ENCODE measurements at regions not wholly inside any gene's neighbourhood (a gene's known extent, or its start where the extent isn't known, plus 50 kb on each side); places are given as distances from the start of the nearest gene placed in this dataset.

GRCh38 chr5:126129431-126129830 is 293.8 kb upstream of the GRAMD2B start:
- H3K36me3 ChIP-seq (ENCODE audit: low read depth), result no peaks in the 10 kb centered on the region
- H3K9me3 ChIP-seq, result no peaks in the 10 kb centered on the region
- no peak overlapping the region for H3K4me3 ChIP-seq
- no peak for DNase-seq
- no peaks in the 10 kb centered on the region for H3K4me1 ChIP-seq (ENCODE audit: low read depth)
- ATAC-seq, result no peak
- intact Hi-C loops (cut with DNase I, micrococcal nuclease), result no loop called here
- TF ChIP-seq CTCF (IDR thresholded peaks at IDR 0.05), result no peak

- TF ChIP-seq CTCF (IDR thresholded peaks at IDR 0.05), result no peak
- intact Hi-C loops (cut with DNase I, micrococcal nuclease), result no loop called here
- H3K9me3 ChIP-seq, result no peaks in the 10 kb centered on the region
- no peak overlapping the region for H3K4me3 ChIP-seq
- no peaks in the 10 kb centered on the region for H3K36me3 ChIP-seq (ENCODE audit: low read depth)
- ATAC-seq (no peak), DNase-seq (no peak)
- H3K4me1 ChIP-seq (ENCODE audit: low read depth), result peaks cover 3% of the 10 kb centered on the region
Observed at GRCh38 chr5:126133424-126133823, 289.8 kb upstream of the GRAMD2B start.

- ATAC-seq (no peak), DNase-seq (no peak)
Observed at GRCh38 chr5:126137891-126138280, 285.3 kb upstream of the GRAMD2B start.

GRCh38 chr5:126138281-126138931 is 284.8 kb upstream of the GRAMD2B start:
- Histone ChIP-seq H3K4me3 (no peak overlapping the region), H3K36me3 (ENCODE audit: low read depth) (no peaks in the 10 kb centered on the region), H3K4me1 (ENCODE audit: low read depth) (peaks cover 3% of the 10 kb centered on the region), H3K9me3 (no peaks in the 10 kb centered on the region)
- intact Hi-C loops (cut with DNase I, micrococcal nuclease), result no loop called here
- TF ChIP-seq CTCF (IDR thresholded peaks at IDR 0.05), result no peak
- no peak for DNase-seq
- no peak for ATAC-seq

More at GRCh38 chr5:126137891-126138280, 285.3 kb upstream of the GRAMD2B start:
- no peak overlapping the region for H3K4me3 ChIP-seq
- no peak for TF ChIP-seq CTCF (IDR thresholded peaks at IDR 0.05)
- intact Hi-C loops (cut with DNase I, micrococcal nuclease), result no loop called here
- no peaks in the 10 kb centered on the region for H3K9me3 ChIP-seq
- H3K4me1 ChIP-seq (ENCODE audit: low read depth), result peaks cover 3% of the 10 kb centered on the region
- H3K36me3 ChIP-seq (ENCODE audit: low read depth), result no peaks in the 10 kb centered on the region

GRCh38 chr5:126139086-126139485 is 284.1 kb upstream of the GRAMD2B start:
- H3K4me1 ChIP-seq (ENCODE audit: low read depth), result peaks cover 3% of the 10 kb centered on the region
- H3K9me3 ChIP-seq, result no peaks in the 10 kb centered on the region
- intact Hi-C loops (cut with DNase I, micrococcal nuclease), result no loop called here
- H3K4me3 ChIP-seq, result no peak overlapping the region
- ATAC-seq (no peak), DNase-seq (no peak)
- H3K36me3 ChIP-seq (ENCODE audit: low read depth), result no peaks in the 10 kb centered on the region
- TF ChIP-seq CTCF (IDR thresholded peaks at IDR 0.05), result no peak

- Histone ChIP-seq H3K4me3 (no peak overlapping the region), H3K9me3 (no peaks in the 10 kb centered on the region), H3K4me1 (ENCODE audit: low read depth) (peaks cover 3% of the 10 kb centered on the region), H3K36me3 (ENCODE audit: low read depth) (no peaks in the 10 kb centered on the region)
- TF ChIP-seq CTCF (IDR thresholded peaks at IDR 0.05), result no peak
- no peak for ATAC-seq
- intact Hi-C loops (cut with DNase I, micrococcal nuclease), result no loop called here
- no peak for DNase-seq
Observed at GRCh38 chr5:126139773-126140172, 283.4 kb upstream of the GRAMD2B start.

All from mucosa of descending colon (tissue), 3 donors.